Nephron (organoid): ENCODE measurements at regions not wholly inside any gene's neighbourhood (a gene's known extent, or its start where the extent isn't known, plus 50 kb on each side); places are given as distances from the start of the nearest gene placed in this dataset.

Experiments
- H3K27ac Mint-ChIP-seq, 3 experiments: 2 replicates each; pipeline ENCODE4 v1.8.0; 2020; ENCODE audit warnings: mixed read lengths in 3 of 3, mild to moderate bottlenecking in 2 of 3, moderate library complexity in 1 of 3
- H3K27me3 Mint-ChIP-seq: 2 replicates; pipeline ENCODE4 v1.8.0; 2021; ENCODE audit warnings: low read depth, mild to moderate bottlenecking, moderate library complexity, mixed read lengths
- H3K36me3 Mint-ChIP-seq: 2 replicates; pipeline ENCODE4 v1.8.0; 2020; ENCODE audit warnings: low read depth, mixed read lengths
- H3K4me1 Mint-ChIP-seq: 2 replicates; pipeline ENCODE4 v1.8.0; 2020; ENCODE audit warnings: mixed read lengths
- H3K4me3 Mint-ChIP-seq, 3 experiments: 2 replicates each; pipeline ENCODE4 v1.8.0; 2020; ENCODE audit warnings: mild to moderate bottlenecking in 3 of 3, mixed read lengths in 3 of 3, moderate library complexity in 2 of 3
- H3K9me3 Mint-ChIP-seq: 2 replicates; pipeline ENCODE4 v1.8.0; 2020; ENCODE audit warnings: mixed read lengths
- CTCF ChIP-seq, 3 experiments: fragments of 200-600 bp; sonication (generic); IDR thresholded peaks; one replicate each; pipeline ENCODE4 v1.5.0; 2021; ENCODE audit warnings: antibody characterized with exemption in 3 of 3; ENCODE audit not compliant: unreplicated experiment in 3 of 3

- H3K4me3 Mint-ChIP-seq, result no peak overlapping the region
- no peak overlapping the region for H3K27ac Mint-ChIP-seq
- no peaks in the 10 kb centered on the region for H3K36me3 Mint-ChIP-seq
- no peak for TF ChIP-seq CTCF (IDR thresholded peaks at IDR 0.05; ENCODE audit: unreplicated experiment in 3 of 3)
- no peaks in the 10 kb centered on the region for H3K27me3 Mint-ChIP-seq
- H3K4me1 Mint-ChIP-seq, result no peaks in the 10 kb centered on the region
- no peaks in the 10 kb centered on the region for H3K9me3 Mint-ChIP-seq
Observed at GRCh38 chr4:60817609-60818008, 382.5 kb upstream of the ADGRL3 start.

GRCh38 chr4:60822986-60823385, 377.1 kb upstream of the ADGRL3 start:
- H3K27me3 Mint-ChIP-seq, result no peaks in the 10 kb centered on the region
- H3K4me3 Mint-ChIP-seq, result no peak overlapping the region
- H3K36me3 Mint-ChIP-seq, result no peaks in the 10 kb centered on the region
- no peak overlapping the region for H3K27ac Mint-ChIP-seq
- no peaks in the 10 kb centered on the region for H3K4me1 Mint-ChIP-seq
- H3K9me3 Mint-ChIP-seq, result no peaks in the 10 kb centered on the region
- TF ChIP-seq CTCF (IDR thresholded peaks at IDR 0.05; ENCODE audit: unreplicated experiment in 3 of 3), result no peak

GRCh38 chr4:60840020-60840419, 360.1 kb upstream of the ADGRL3 start:
- Mint-ChIP-seq H3K9me3 (peaks cover 6% of the 10 kb centered on the region), H3K4me1 (no peaks in the 10 kb centered on the region), H3K27me3 (no peaks in the 10 kb centered on the region), H3K36me3 (no peaks in the 10 kb centered on the region), H3K27ac (no peak overlapping the region), H3K4me3 (no peak overlapping the region)
- no peak for TF ChIP-seq CTCF (IDR thresholded peaks at IDR 0.05; ENCODE audit: unreplicated experiment in 3 of 3)

GRCh38 chr4:60846678-60847077, 353.4 kb upstream of the ADGRL3 start:
- TF ChIP-seq CTCF (IDR thresholded peaks at IDR 0.05; ENCODE audit: unreplicated experiment in 3 of 3), result no peak
- Mint-ChIP-seq H3K27ac (no peak overlapping the region), H3K4me1 (no peaks in the 10 kb centered on the region), H3K9me3 (peaks cover 5% of the 10 kb centered on the region), H3K36me3 (no peaks in the 10 kb centered on the region), H3K27me3 (no peaks in the 10 kb centered on the region), H3K4me3 (no peak overlapping the region)

- Mint-ChIP-seq H3K4me3 (no peak overlapping the region), H3K36me3 (no peaks in the 10 kb centered on the region), H3K27ac (no peak overlapping the region), H3K9me3 (peaks cover 10% of the 10 kb centered on the region), H3K27me3 (no peaks in the 10 kb centered on the region), H3K4me1 (no peaks in the 10 kb centered on the region)
- TF ChIP-seq CTCF (IDR thresholded peaks at IDR 0.05; ENCODE audit: unreplicated experiment in 3 of 3), result no peak
Observed at GRCh38 chr4:60847614-60848013, 352.5 kb upstream of the ADGRL3 start.

- Mint-ChIP-seq H3K27me3 (no peaks in the 10 kb centered on the region), H3K27ac (no peak overlapping the region), H3K4me1 (no peaks in the 10 kb centered on the region), H3K9me3 (peaks cover 2% of the 10 kb centered on the region), H3K36me3 (no peaks in the 10 kb centered on the region), H3K4me3 (no peak overlapping the region)
- TF ChIP-seq CTCF (IDR thresholded peaks at IDR 0.05; ENCODE audit: unreplicated experiment in 3 of 3), result no peak
Observed at GRCh38 chr4:60857130-60857753, 342.9 kb upstream of the ADGRL3 start.
